HG02588 (cell line): ENCODE measurements at regions not wholly inside any gene's neighbourhood (a gene's known extent, or its start where the extent isn't known, plus 50 kb on each side); places are given as distances from the start of the nearest gene placed in this dataset.

ENCODE experiments used
- ATAC-seq: cut with Tn5 transposase; IDR thresholded peaks from one replicate; pipeline ENCODE4 v1.9.1; 2021; ENCODE audit warnings: mild to moderate bottlenecking, moderate library complexity; ENCODE audit not compliant: unreplicated experiment

GRCh38 chr2:160909781-160910242, 250.4 kb upstream of the TANK start:
- no peak for ATAC-seq

- ATAC-seq: no peak
Measured at GRCh38 chr2:160910681-160911080, 249.5 kb upstream of the TANK start.

- ATAC-seq: no peak
Measured at GRCh38 chr2:160911258-160911657, 249.0 kb upstream of the TANK start.

- ATAC-seq: no peak
Measured at GRCh38 chr2:160912276-160912675, 248.0 kb upstream of the TANK start.

- no peak for ATAC-seq
Measured at GRCh38 chr2:160913323-160913722, 246.9 kb upstream of the TANK start.

GRCh38 chr2:160914217-160914616, 246.0 kb upstream of the TANK start:
- ATAC-seq: no peak

GRCh38 chr2:160916300-160916699, 243.9 kb upstream of the TANK start:
- ATAC-seq: no peak

- no peak for ATAC-seq
Measured at GRCh38 chr2:160917850-160918249, 242.4 kb upstream of the TANK start.

- ATAC-seq: no peak
Measured at GRCh38 chr2:160918258-160918657, 242.0 kb upstream of the TANK start.

- no peak for ATAC-seq
Measured at GRCh38 chr2:160918906-160919503, 241.2 kb upstream of the TANK start.

GRCh38 chr2:160920061-160920460, 240.2 kb upstream of the TANK start:
- no peak for ATAC-seq

- no peak for ATAC-seq
Measured at GRCh38 chr2:160920791-160921303, 239.4 kb upstream of the TANK start.

GRCh38 chr2:160921386-160921964, 238.8 kb upstream of the TANK start:
- ATAC-seq: no peak

- no peak for ATAC-seq
Measured at GRCh38 chr2:160924936-160925353, 235.3 kb upstream of the TANK start.

GRCh38 chr2:160925956-160926355, 234.3 kb upstream of the TANK start:
- no peak for ATAC-seq

GRCh38 chr2:160927324-160927723, 232.9 kb upstream of the TANK start:
- ATAC-seq: no peak

- no peak for ATAC-seq
Measured at GRCh38 chr2:160928854-160929301, 231.3 kb upstream of the TANK start.

GRCh38 chr2:160931531-160931930, 228.7 kb upstream of the TANK start:
- ATAC-seq: no peak

- ATAC-seq: no peak
Measured at GRCh38 chr2:160932960-160933359, 227.3 kb upstream of the TANK start.

- no peak for ATAC-seq
Measured at GRCh38 chr2:160934263-160934662, 226.0 kb upstream of the TANK start.

- ATAC-seq: no peak
Measured at GRCh38 chr2:160934991-160935390, 225.2 kb upstream of the TANK start.

- ATAC-seq: no peak
Measured at GRCh38 chr2:160936044-160936806, 224.0 kb upstream of the TANK start.
